KOPT-K1 (cell line): ENCODE measurements at regions not wholly inside any gene's neighbourhood (a gene's known extent, or its start where the extent isn't known, plus 50 kb on each side); places are given as distances from the start of the nearest gene placed in this dataset.

ENCODE experiments used
- H3K27ac ChIP-seq: fragments of 200-600 bp; sonication (generic); 2 replicates; pipeline ENCODE4 v1.5.1; 2016; ENCODE audit warnings: antibody characterized with exemption, mild to moderate bottlenecking, low read depth, low read length; ENCODE audit not compliant: poor library complexity, severe bottlenecking
- H3K36me3 ChIP-seq: fragments of 200-600 bp; sonication (generic); 2 replicates; pipeline ENCODE4 v1.5.1; 2017; ENCODE audit warnings: antibody characterized with exemption, mild to moderate bottlenecking, low read length, moderate library complexity; ENCODE audit not compliant: insufficient read depth
- H3K9me3 ChIP-seq: fragments of 200-600 bp; sonication (generic); 2 replicates; pipeline ENCODE4 v1.5.1; 2017; ENCODE audit warnings: antibody characterized with exemption, low read length, mild to moderate bottlenecking; ENCODE audit not compliant: insufficient read depth, poor library complexity, severe bottlenecking

GRCh38 chr2:236662231-236663185 lies 92.9 kb downstream of the ACKR3 start:
- H3K9me3 ChIP-seq: no peaks in the 10 kb centered on the region
- no peak overlapping the region for H3K27ac ChIP-seq
- H3K36me3 ChIP-seq: no peaks in the 10 kb centered on the region

GRCh38 chr2:236663287-236664101 lies 93.9 kb downstream of the ACKR3 start:
- H3K9me3 ChIP-seq: no peaks in the 10 kb centered on the region
- no peaks in the 10 kb centered on the region for H3K36me3 ChIP-seq
- H3K27ac ChIP-seq: no peak overlapping the region

- Histone ChIP-seq H3K27ac (no peak overlapping the region), H3K36me3 (no peaks in the 10 kb centered on the region), H3K9me3 (no peaks in the 10 kb centered on the region)
Observed at GRCh38 chr2:236664136-236664535, 94.5 kb downstream of the ACKR3 start.

- Histone ChIP-seq H3K27ac (no peak overlapping the region), H3K36me3 (no peaks in the 10 kb centered on the region), H3K9me3 (no peaks in the 10 kb centered on the region)
Observed at GRCh38 chr2:236665101-236665500, 95.5 kb downstream of the ACKR3 start.

- no peak overlapping the region for H3K27ac ChIP-seq
- no peaks in the 10 kb centered on the region for H3K36me3 ChIP-seq
- no peaks in the 10 kb centered on the region for H3K9me3 ChIP-seq
Observed at GRCh38 chr2:236665572-236666118, 96.0 kb downstream of the ACKR3 start.

- Histone ChIP-seq H3K27ac (no peak overlapping the region), H3K9me3 (no peaks in the 10 kb centered on the region), H3K36me3 (no peaks in the 10 kb centered on the region)
Observed at GRCh38 chr2:236666646-236667204, 97.1 kb downstream of the ACKR3 start.

GRCh38 chr2:236667526-236667925 lies 97.9 kb downstream of the ACKR3 start:
- no peaks in the 10 kb centered on the region for H3K36me3 ChIP-seq
- H3K9me3 ChIP-seq: no peaks in the 10 kb centered on the region
- no peak overlapping the region for H3K27ac ChIP-seq

- H3K27ac ChIP-seq: no peak overlapping the region
- no peaks in the 10 kb centered on the region for H3K36me3 ChIP-seq
- peaks cover 4% of the 10 kb centered on the region for H3K9me3 ChIP-seq
Observed at GRCh38 chr2:236668531-236668969, 98.9 kb downstream of the ACKR3 start.

DNA sequence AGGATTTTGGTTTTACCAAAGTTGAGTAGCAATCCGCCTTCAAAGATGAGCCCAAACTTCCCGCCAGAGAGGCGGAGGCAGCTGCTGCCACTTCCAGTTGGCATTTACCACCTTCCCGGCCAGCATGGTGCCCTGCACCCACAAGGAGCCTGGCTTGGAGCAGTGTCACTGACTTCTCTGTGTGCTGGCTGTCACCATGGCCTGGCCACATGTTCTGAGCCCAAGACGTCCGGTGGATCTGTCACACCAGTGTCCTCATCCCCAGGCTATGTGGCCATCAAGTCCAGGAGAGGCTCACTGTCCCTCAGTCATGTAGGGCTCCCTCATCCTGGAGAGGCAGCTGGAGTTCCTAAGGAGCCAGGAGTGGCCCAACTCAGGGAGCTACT lies 100.6 kb downstream of the ACKR3 start:
- no peaks in the 10 kb centered on the region for H3K36me3 ChIP-seq
- H3K27ac ChIP-seq: no peak overlapping the region

GRCh38 chr2:236671896-236672562 lies 102.4 kb downstream of the ACKR3 start:
- H3K36me3 ChIP-seq: no peaks in the 10 kb centered on the region
- peaks cover 6% of the 10 kb centered on the region for H3K9me3 ChIP-seq

More for the DNA sequence above, 100.6 kb downstream of the ACKR3 start:
- peaks cover 6% of the 10 kb centered on the region for H3K9me3 ChIP-seq

GRCh38 chr2:236672606-236673005 lies 103.0 kb downstream of the ACKR3 start:
- no peaks in the 10 kb centered on the region for H3K36me3 ChIP-seq
- peaks cover 6% of the 10 kb centered on the region for H3K9me3 ChIP-seq
- no peak overlapping the region for H3K27ac ChIP-seq

More at GRCh38 chr2:236671896-236672562, 102.4 kb downstream of the ACKR3 start:
- H3K27ac ChIP-seq: no peak overlapping the region

- peaks cover 6% of the 10 kb centered on the region for H3K9me3 ChIP-seq
- no peaks in the 10 kb centered on the region for H3K36me3 ChIP-seq
- H3K27ac ChIP-seq: no peak overlapping the region
Observed at GRCh38 chr2:236673126-236673822, 103.6 kb downstream of the ACKR3 start.

GRCh38 chr2:236673823-236674185 lies 104.2 kb downstream of the ACKR3 start:
- H3K27ac ChIP-seq: no peak overlapping the region
- H3K9me3 ChIP-seq: peaks cover 6% of the 10 kb centered on the region
- H3K36me3 ChIP-seq: no peaks in the 10 kb centered on the region

- Histone ChIP-seq H3K9me3 (peaks cover 6% of the 10 kb centered on the region), H3K27ac (no peak overlapping the region), H3K36me3 (no peaks in the 10 kb centered on the region)
Observed at GRCh38 chr2:236674238-236674637, 104.6 kb downstream of the ACKR3 start.
